ENCODE measurements at regions not wholly inside any gene's neighbourhood (a gene's known extent, or its start where the extent isn't known, plus 50 kb on each side); places are given as distances from the start of the nearest gene placed in this dataset.
A peak's percentile ranks its signal among the peaks of the same experiment; 100 is the strongest.

GRCh38 chr7:138176060-138176459 is 99.8 kb downstream of the AKR1D1 start:
- H3K9me2 ChIP-seq (ENCODE audit: insufficient read depth), result no peaks in the 10 kb centered on the region
- H3K9ac ChIP-seq, result no peak overlapping the region
- TF ChIP-seq EZH2 (IDR thresholded peaks at IDR 0.05; ENCODE audit: insufficient read depth, poor library complexity, severe bottlenecking) (no peak), EZH2phosphoT487 (IDR thresholded peaks at IDR 0.05; ENCODE audit: insufficient read depth, low read depth) (no peak)
- no peaks in the 10 kb centered on the region for H3F3A ChIP-seq (ENCODE audit: insufficient read depth)
- no peaks in the 10 kb centered on the region for H3K4me1 ChIP-seq (ENCODE audit: insufficient read depth)
- WGBS, 2 experiments (ENCODE audit: low coverage in 1 of 2, low lambda C conversion rate in 2 of 2, missing lambda C conversion rate in 2 of 2), result 41 to 43% methylated on average over 5 of the region's 5 CpGs
- H4K20me1 ChIP-seq (ENCODE audit: insufficient read depth), result no peaks in the 10 kb centered on the region
- no peak overlapping the region for H3K4me3 ChIP-seq
- H3K4me2 ChIP-seq (ENCODE audit: unreplicated experiment), result no peak overlapping the region
- no peaks in the 10 kb centered on the region for H3K9me3 ChIP-seq (ENCODE audit: low read depth)
- H3K27me3 ChIP-seq (replicated peaks; ENCODE audit: insufficient read depth), result no peaks in the 10 kb centered on the region
- no peak overlapping the region for H3K27ac ChIP-seq
- H3K79me2 ChIP-seq (ENCODE audit: insufficient read depth), result no peaks in the 10 kb centered on the region
- DNase-seq, result no peak
- no peaks in the 10 kb centered on the region for H3K36me3 ChIP-seq (ENCODE audit: low read depth)
- in situ Hi-C loops (cut with MboI), result no loop called here
- H2AFZ ChIP-seq, result no peak overlapping the region

- in situ Hi-C loops (cut with MboI), result no loop called here
- H3K9ac ChIP-seq, result no peak overlapping the region
- no peaks in the 10 kb centered on the region for H3K9me2 ChIP-seq (ENCODE audit: insufficient read depth)
- no peak overlapping the region for H3K4me3 ChIP-seq
- no peak overlapping the region for H3K27ac ChIP-seq
- H3K9me3 ChIP-seq (ENCODE audit: low read depth), result no peaks in the 10 kb centered on the region
- H3K36me3 ChIP-seq (ENCODE audit: low read depth), result no peaks in the 10 kb centered on the region
- H3K79me2 ChIP-seq (ENCODE audit: insufficient read depth), result no peaks in the 10 kb centered on the region
- H3F3A ChIP-seq (ENCODE audit: insufficient read depth), result no peaks in the 10 kb centered on the region
- 43 to 49% methylated on average over 4 of the region's 4 CpGs for WGBS, 2 experiments (ENCODE audit: low coverage in 1 of 2, low lambda C conversion rate in 2 of 2, missing lambda C conversion rate in 2 of 2)
- no peaks in the 10 kb centered on the region for H4K20me1 ChIP-seq (ENCODE audit: insufficient read depth)
- TF ChIP-seq EZH2 (IDR thresholded peaks at IDR 0.05; ENCODE audit: insufficient read depth, poor library complexity, severe bottlenecking) (no peak), EZH2phosphoT487 (IDR thresholded peaks at IDR 0.05; ENCODE audit: insufficient read depth, low read depth) (no peak)
- no peak for DNase-seq
- no peak overlapping the region for H2AFZ ChIP-seq
- H3K4me2 ChIP-seq (ENCODE audit: unreplicated experiment), result no peak overlapping the region
- H3K4me1 ChIP-seq (ENCODE audit: insufficient read depth), result no peaks in the 10 kb centered on the region
- no peaks in the 10 kb centered on the region for H3K27me3 ChIP-seq (replicated peaks; ENCODE audit: insufficient read depth)
These were observed 107.9 kb downstream of the AKR1D1 start for GRCh38 chr7:138184191-138184590.

- no peak overlapping the region for H3K4me3 ChIP-seq
- TF ChIP-seq EZH2 (IDR thresholded peaks at IDR 0.05; ENCODE audit: insufficient read depth, poor library complexity, severe bottlenecking) (no peak), EZH2phosphoT487 (IDR thresholded peaks at IDR 0.05; ENCODE audit: insufficient read depth, low read depth) (no peak)
- H2AFZ ChIP-seq, result no peak overlapping the region
- H3K27me3 ChIP-seq (replicated peaks; ENCODE audit: insufficient read depth), result no peaks in the 10 kb centered on the region
- H3K79me2 ChIP-seq (ENCODE audit: insufficient read depth), result no peaks in the 10 kb centered on the region
- no peaks in the 10 kb centered on the region for H3K9me3 ChIP-seq (ENCODE audit: low read depth)
- in situ Hi-C loops (cut with MboI), result no loop called here
- no peaks in the 10 kb centered on the region for H3F3A ChIP-seq (ENCODE audit: insufficient read depth)
- no peak overlapping the region for H3K27ac ChIP-seq
- H3K36me3 ChIP-seq (ENCODE audit: low read depth), result no peaks in the 10 kb centered on the region
- DNase-seq, result no peak
- H3K9ac ChIP-seq, result no peak overlapping the region
- no peaks in the 10 kb centered on the region for H4K20me1 ChIP-seq (ENCODE audit: insufficient read depth)
- 48 to 50% methylated on average over 12 of the region's 12 CpGs for WGBS, 2 experiments (ENCODE audit: low coverage in 1 of 2, low lambda C conversion rate in 2 of 2, missing lambda C conversion rate in 2 of 2)
- H3K9me2 ChIP-seq (ENCODE audit: insufficient read depth), result no peaks in the 10 kb centered on the region
- H3K4me2 ChIP-seq (ENCODE audit: unreplicated experiment), result no peak overlapping the region
- no peaks in the 10 kb centered on the region for H3K4me1 ChIP-seq (ENCODE audit: insufficient read depth)
These were observed 109.1 kb downstream of the AKR1D1 start for GRCh38 chr7:138185132-138185908.

DNA sequence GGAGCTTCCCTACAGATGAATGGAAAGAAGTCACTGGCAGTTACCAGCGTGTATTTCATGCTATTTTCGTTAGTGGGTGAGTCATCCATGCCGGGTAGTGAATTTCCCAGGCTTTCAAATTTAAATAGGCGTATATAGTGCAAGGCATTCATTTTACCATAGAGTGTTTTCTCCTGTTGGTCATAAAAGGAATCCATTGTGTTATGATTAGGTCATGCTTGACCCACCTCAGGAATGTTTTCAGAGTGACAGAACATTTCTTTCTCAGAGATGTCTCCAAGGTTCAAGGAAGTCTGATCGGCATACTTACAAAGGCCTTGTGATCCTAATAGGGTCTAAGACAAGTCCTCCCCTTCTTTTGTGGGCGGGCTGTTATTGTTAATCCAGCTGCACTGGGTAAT is 110.7 kb downstream of the AKR1D1 start:
- in situ Hi-C loops (cut with MboI), result no loop called here
- no peak for TF ChIP-seq EZH2 (IDR thresholded peaks at IDR 0.05; ENCODE audit: insufficient read depth, poor library complexity, severe bottlenecking)
- TF ChIP-seq EZH2phosphoT487 (IDR thresholded peaks at IDR 0.05; ENCODE audit: insufficient read depth, low read depth), result no peak
- no peaks in the 10 kb centered on the region for H3K9me2 ChIP-seq (ENCODE audit: insufficient read depth)
- peak; percentile 35 for DNase-seq
- no peaks in the 10 kb centered on the region for H3K27me3 ChIP-seq (replicated peaks; ENCODE audit: insufficient read depth)
- H3K9me3 ChIP-seq (ENCODE audit: low read depth), result no peaks in the 10 kb centered on the region
- H4K20me1 ChIP-seq (ENCODE audit: insufficient read depth), result no peaks in the 10 kb centered on the region
- H3K4me1 ChIP-seq (ENCODE audit: insufficient read depth), result no peaks in the 10 kb centered on the region
- H3F3A ChIP-seq (ENCODE audit: insufficient read depth), result no peaks in the 10 kb centered on the region
- no peak overlapping the region for H3K4me2 ChIP-seq (ENCODE audit: unreplicated experiment)
- H3K79me2 ChIP-seq (ENCODE audit: insufficient read depth), result no peaks in the 10 kb centered on the region
- no peaks in the 10 kb centered on the region for H3K36me3 ChIP-seq (ENCODE audit: low read depth)
- no peak overlapping the region for H2AFZ ChIP-seq
- no peak overlapping the region for H3K4me3 ChIP-seq
- no peak overlapping the region for H3K27ac ChIP-seq
- WGBS, 2 experiments (ENCODE audit: low coverage in 1 of 2, low lambda C conversion rate in 2 of 2, missing lambda C conversion rate in 2 of 2), result 28% methylated on average over 6 of the region's 6 CpGs
- H3K9ac ChIP-seq, result no peak overlapping the region
